Cardiac fibroblast (primary cell): ENCODE measurements at regions not wholly inside any gene's neighbourhood (a gene's known extent, or its start where the extent isn't known, plus 50 kb on each side); places are given as distances from the start of the nearest gene placed in this dataset.
"Not testable (repeated sequence)": the region's sequence is repeated elsewhere in the genome, so short reads cannot be mapped to it uniquely, and the experiment has no call there.

ENCODE experiments used
- DNase-seq, 2 donors: peaks; one replicate each; pipeline versions ENCODE4 v3.0.0 to v3.0.0-alpha.2; 2010; ENCODE audit warnings: low read depth in 2 of 2
- H3K4me3 ChIP-seq, 2 donors: replicated peaks in 1 of 2; 1 replicate in 1 of 2; 2 replicates in 1 of 2; pipeline ENCODE4 v1.5.1; 2011; ENCODE audit warnings: low read depth in 2 of 2, low read length in 2 of 2, mild to moderate bottlenecking in 2 of 2, moderate library complexity in 1 of 2
- TF ChIP-seq, protein P1 (sequence below): IDR thresholded peaks from one replicate; pipeline ENCODE4 v1.5.1; 2011; ENCODE audit warnings: low read depth, mild to moderate bottlenecking, low read length, inconsistent platforms

GRCh38 chr10:31677195-31678138, 251.2 kb downstream of the ARHGAP12 start:
- DNase-seq: no peak
- H3K4me3 ChIP-seq: no peak overlapping the region
- TF ChIP-seq, protein P1, sequence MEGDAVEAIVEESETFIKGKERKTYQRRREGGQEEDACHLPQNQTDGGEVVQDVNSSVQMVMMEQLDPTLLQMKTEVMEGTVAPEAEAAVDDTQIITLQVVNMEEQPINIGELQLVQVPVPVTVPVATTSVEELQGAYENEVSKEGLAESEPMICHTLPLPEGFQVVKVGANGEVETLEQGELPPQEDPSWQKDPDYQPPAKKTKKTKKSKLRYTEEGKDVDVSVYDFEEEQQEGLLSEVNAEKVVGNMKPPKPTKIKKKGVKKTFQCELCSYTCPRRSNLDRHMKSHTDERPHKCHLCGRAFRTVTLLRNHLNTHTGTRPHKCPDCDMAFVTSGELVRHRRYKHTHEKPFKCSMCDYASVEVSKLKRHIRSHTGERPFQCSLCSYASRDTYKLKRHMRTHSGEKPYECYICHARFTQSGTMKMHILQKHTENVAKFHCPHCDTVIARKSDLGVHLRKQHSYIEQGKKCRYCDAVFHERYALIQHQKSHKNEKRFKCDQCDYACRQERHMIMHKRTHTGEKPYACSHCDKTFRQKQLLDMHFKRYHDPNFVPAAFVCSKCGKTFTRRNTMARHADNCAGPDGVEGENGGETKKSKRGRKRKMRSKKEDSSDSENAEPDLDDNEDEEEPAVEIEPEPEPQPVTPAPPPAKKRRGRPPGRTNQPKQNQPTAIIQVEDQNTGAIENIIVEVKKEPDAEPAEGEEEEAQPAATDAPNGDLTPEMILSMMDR: no peak

DNA sequence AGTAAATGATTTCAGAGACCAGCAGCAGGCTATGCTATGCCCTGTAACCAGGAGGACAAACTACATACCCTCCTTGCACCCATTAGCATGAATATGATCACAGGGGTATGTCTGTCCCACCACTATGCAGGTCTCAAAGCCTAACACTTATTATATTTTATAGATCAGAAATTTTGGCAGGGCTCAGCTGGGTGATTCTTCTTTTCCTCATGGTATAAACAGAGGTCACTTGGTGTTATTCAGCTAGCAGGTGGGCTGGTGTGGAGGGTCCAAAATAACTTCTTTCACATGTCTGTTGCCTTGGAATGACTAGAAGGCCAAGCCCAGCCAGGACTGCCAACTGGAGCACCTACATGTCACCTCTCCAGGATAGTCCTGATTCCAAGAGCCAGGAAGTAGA, 252.9 kb downstream of the ARHGAP12 start:
- no peak for DNase-seq
- H3K4me3 ChIP-seq: no peak overlapping the region

GRCh38 chr10:31669357-31669756, 259.3 kb downstream of the ARHGAP12 start:
- no peak overlapping the region for H3K4me3 ChIP-seq
- TF ChIP-seq, protein P1: no peak
- DNase-seq: no peak

More for the DNA sequence above, 252.9 kb downstream of the ARHGAP12 start:
- TF ChIP-seq, protein P1: no peak

DNA sequence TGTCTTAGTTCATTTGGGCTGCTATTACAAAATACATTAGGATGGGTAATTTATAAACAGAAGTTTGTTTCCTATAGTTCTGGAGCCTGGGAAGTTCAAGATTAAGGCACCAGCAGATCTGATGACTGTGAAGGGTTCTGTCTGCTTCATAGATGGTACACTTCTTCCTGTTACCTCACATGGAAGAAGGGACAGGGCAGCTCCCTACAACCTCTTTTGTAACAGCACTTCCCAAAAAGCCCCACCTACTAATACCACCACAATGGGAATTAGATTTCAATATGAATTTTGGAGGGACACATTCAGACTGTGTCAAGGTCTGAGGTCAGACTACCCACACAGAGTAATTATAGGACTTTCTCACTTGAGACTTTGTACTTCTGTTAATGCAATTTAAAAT, 260.3 kb downstream of the ARHGAP12 start:
- no peak for DNase-seq
- TF ChIP-seq, protein P1: no peak
- no peak overlapping the region for H3K4me3 ChIP-seq

GRCh38 chr10:31665764-31666279, 262.8 kb downstream of the ARHGAP12 start:
- not testable (repeated sequence) for DNase-seq, H3K4me3 ChIP-seq

GRCh38 chr10:31664803-31665202, 263.8 kb downstream of the ARHGAP12 start:
- no peak for DNase-seq
- no peak overlapping the region for H3K4me3 ChIP-seq
- TF ChIP-seq, protein P1: no peak

- DNase-seq, H3K4me3 ChIP-seq: not testable (repeated sequence)
These were observed 264.6 kb downstream of the ARHGAP12 start for GRCh38 chr10:31664071-31664470.

GRCh38 chr10:31660300-31660699, 268.3 kb downstream of the ARHGAP12 start:
- H3K4me3 ChIP-seq: no peak overlapping the region
- DNase-seq: no peak

More at GRCh38 chr10:31660300-31660699, 268.3 kb downstream of the ARHGAP12 start:
- TF ChIP-seq, protein P1: no peak
